ENCODE measurements at regions not wholly inside any gene's neighbourhood (a gene's known extent, or its start where the extent isn't known, plus 50 kb on each side); places are given as distances from the start of the nearest gene placed in this dataset.

DNA sequence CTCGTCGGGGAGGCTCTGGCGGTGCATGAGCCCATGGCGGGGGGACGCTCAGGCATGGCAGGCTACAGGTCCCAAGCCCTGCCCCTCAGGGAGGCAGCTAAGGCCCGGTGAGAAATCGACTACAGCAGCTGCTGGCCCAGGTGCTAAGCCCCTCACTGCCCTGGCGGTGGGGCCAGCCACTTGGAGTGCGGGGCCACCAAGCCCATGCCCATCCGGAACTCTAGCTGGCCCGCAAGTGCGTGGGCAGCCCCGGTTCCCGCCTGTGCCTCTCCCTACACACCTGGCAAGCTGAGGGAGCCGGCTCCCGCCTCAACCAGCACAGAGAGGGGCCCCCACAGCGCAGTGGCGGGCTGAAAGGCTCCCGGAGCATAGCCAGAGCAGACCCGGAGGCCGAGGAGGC, 1896.9 kb upstream of the CDH6 start:
- no peak overlapping the region for H3K27ac ChIP-seq (ENCODE audit: low read length)
- no peak for TF ChIP-seq EZH2 (IDR thresholded peaks at IDR 0.05; ENCODE audit: borderline replicate concordance, low read depth, low read length, severe bottlenecking)
- H3K27me3 ChIP-seq (ENCODE audit: insufficient read depth, low read length, poor library complexity): no peaks in the 10 kb centered on the region
- H3K9me3 ChIP-seq (ENCODE audit: insufficient read depth, low read length, severe bottlenecking): no peaks in the 10 kb centered on the region
- no peaks in the 10 kb centered on the region for H3K79me2 ChIP-seq (ENCODE audit: insufficient read depth, low read length)
- ATAC-seq (ENCODE audit: insufficient read depth, low read depth): no peak
- H3K36me3 ChIP-seq (ENCODE audit: insufficient read depth, low read length): no peaks in the 10 kb centered on the region
- no peak overlapping the region for H3K4me2 ChIP-seq (ENCODE audit: insufficient read depth, low read length)
- H3K9ac ChIP-seq (ENCODE audit: low read depth, low read length): no peak overlapping the region
- DNase-seq: no peak
- no peak overlapping the region for H3K4me3 ChIP-seq (ENCODE audit: low read depth in 1 of 2, low read length in 2 of 2)
- H2AFZ ChIP-seq (ENCODE audit: low read depth, low read length): no peak overlapping the region
- H4K20me1 ChIP-seq (ENCODE audit: insufficient read depth, low read length): no peaks in the 10 kb centered on the region
- H3K4me1 ChIP-seq (ENCODE audit: insufficient read depth, low read length): no peaks in the 10 kb centered on the region

- Histone ChIP-seq H3K27me3 (ENCODE audit: insufficient read depth, low read length, poor library complexity) (no peaks in the 10 kb centered on the region), H3K4me3 (ENCODE audit: low read depth in 1 of 2, low read length in 2 of 2) (no peak overlapping the region), H3K36me3 (ENCODE audit: insufficient read depth, low read length) (no peaks in the 10 kb centered on the region), H4K20me1 (ENCODE audit: insufficient read depth, low read length) (no peaks in the 10 kb centered on the region), H2AFZ (ENCODE audit: low read depth, low read length) (no peak overlapping the region), H3K27ac (ENCODE audit: low read length) (no peak overlapping the region), H3K4me2 (ENCODE audit: insufficient read depth, low read length) (no peak overlapping the region), H3K9me3 (ENCODE audit: insufficient read depth, low read length, severe bottlenecking) (no peaks in the 10 kb centered on the region), H3K79me2 (ENCODE audit: insufficient read depth, low read length) (no peaks in the 10 kb centered on the region), H3K9ac (ENCODE audit: low read depth, low read length) (no peak overlapping the region), H3K4me1 (ENCODE audit: insufficient read depth, low read length) (no peaks in the 10 kb centered on the region)
- ATAC-seq (ENCODE audit: insufficient read depth, low read depth) (no peak), DNase-seq (no peak)
- no peak for TF ChIP-seq EZH2 (IDR thresholded peaks at IDR 0.05; ENCODE audit: borderline replicate concordance, low read depth, low read length, severe bottlenecking)
- TF ChIP-seq, protein P1, sequence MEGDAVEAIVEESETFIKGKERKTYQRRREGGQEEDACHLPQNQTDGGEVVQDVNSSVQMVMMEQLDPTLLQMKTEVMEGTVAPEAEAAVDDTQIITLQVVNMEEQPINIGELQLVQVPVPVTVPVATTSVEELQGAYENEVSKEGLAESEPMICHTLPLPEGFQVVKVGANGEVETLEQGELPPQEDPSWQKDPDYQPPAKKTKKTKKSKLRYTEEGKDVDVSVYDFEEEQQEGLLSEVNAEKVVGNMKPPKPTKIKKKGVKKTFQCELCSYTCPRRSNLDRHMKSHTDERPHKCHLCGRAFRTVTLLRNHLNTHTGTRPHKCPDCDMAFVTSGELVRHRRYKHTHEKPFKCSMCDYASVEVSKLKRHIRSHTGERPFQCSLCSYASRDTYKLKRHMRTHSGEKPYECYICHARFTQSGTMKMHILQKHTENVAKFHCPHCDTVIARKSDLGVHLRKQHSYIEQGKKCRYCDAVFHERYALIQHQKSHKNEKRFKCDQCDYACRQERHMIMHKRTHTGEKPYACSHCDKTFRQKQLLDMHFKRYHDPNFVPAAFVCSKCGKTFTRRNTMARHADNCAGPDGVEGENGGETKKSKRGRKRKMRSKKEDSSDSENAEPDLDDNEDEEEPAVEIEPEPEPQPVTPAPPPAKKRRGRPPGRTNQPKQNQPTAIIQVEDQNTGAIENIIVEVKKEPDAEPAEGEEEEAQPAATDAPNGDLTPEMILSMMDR (IDR thresholded peaks at IDR 0.05; ENCODE audit: borderline replicate concordance, extremely low read depth, low read length, poor library complexity, severe bottlenecking): no peak
Observed at GRCh38 chr5:29277642-29278041, 1915.8 kb upstream of the CDH6 start.

DNA sequence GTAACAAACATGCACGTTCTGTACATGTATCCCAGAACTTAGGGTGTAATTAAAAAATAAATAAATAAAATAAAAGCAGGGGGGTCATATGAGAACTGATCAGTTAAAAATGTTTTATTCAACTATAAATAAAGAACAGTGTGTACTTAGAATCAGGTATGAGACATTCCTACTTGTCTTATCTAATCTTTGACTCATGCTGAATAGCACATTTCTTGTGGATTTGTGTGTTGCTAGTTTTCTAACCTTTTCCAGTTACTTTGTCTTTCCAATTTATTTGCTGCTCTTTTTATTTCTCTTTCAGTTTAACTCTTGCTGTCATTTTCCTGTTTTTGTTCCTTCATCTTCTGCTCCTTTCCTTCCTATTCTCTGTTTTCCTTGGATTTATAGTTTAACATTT, 1917.1 kb upstream of the CDH6 start:
- H2AFZ ChIP-seq (ENCODE audit: low read depth, low read length): no peak overlapping the region
- H3K27me3 ChIP-seq (ENCODE audit: insufficient read depth, low read length, poor library complexity): no peaks in the 10 kb centered on the region
- TF ChIP-seq, protein P1 (IDR thresholded peaks at IDR 0.05; ENCODE audit: borderline replicate concordance, extremely low read depth, low read length, poor library complexity, severe bottlenecking): no peak
- no peaks in the 10 kb centered on the region for H3K9me3 ChIP-seq (ENCODE audit: insufficient read depth, low read length, severe bottlenecking)
- no peak for DNase-seq
- no peaks in the 10 kb centered on the region for H3K36me3 ChIP-seq (ENCODE audit: insufficient read depth, low read length)
- no peaks in the 10 kb centered on the region for H3K79me2 ChIP-seq (ENCODE audit: insufficient read depth, low read length)
- no peaks in the 10 kb centered on the region for H4K20me1 ChIP-seq (ENCODE audit: insufficient read depth, low read length)
- H3K27ac ChIP-seq (ENCODE audit: low read length): no peak overlapping the region
- no peak for ATAC-seq (ENCODE audit: insufficient read depth, low read depth)
- H3K9ac ChIP-seq (ENCODE audit: low read depth, low read length): no peak overlapping the region
- H3K4me1 ChIP-seq (ENCODE audit: insufficient read depth, low read length): no peaks in the 10 kb centered on the region
- H3K4me2 ChIP-seq (ENCODE audit: insufficient read depth, low read length): no peak overlapping the region
- H3K4me3 ChIP-seq (ENCODE audit: low read depth in 1 of 2, low read length in 2 of 2): no peak overlapping the region

DNA sequence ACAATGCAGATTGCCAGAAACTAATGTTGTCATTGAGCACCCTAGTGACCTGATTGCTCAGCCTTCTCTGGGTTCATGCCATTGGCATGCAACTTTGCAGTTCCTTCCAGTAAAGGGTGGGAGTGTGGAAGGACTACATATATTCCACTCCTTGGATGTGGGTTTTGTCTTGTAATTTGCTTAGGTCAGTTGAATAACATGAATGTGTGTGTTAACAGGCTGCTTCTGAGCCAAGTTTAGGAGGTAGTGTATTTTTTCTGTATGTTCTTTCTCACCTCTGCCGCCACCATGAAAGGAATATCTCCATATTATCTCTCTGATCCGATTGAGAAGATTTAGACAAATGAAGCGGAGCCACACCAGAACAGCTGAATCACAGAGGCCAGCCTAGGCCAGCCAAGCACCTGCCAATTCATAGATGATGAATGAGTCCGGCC, 1929.6 kb upstream of the CDH6 start:
- no peak for ATAC-seq (ENCODE audit: insufficient read depth, low read depth)
- Histone ChIP-seq H3K27me3 (ENCODE audit: insufficient read depth, low read length, poor library complexity) (no peaks in the 10 kb centered on the region), H3K79me2 (ENCODE audit: insufficient read depth, low read length) (no peaks in the 10 kb centered on the region), H4K20me1 (ENCODE audit: insufficient read depth, low read length) (no peaks in the 10 kb centered on the region), H3K36me3 (ENCODE audit: insufficient read depth, low read length) (no peaks in the 10 kb centered on the region), H3K4me2 (ENCODE audit: insufficient read depth, low read length) (no peak overlapping the region), H3K4me1 (ENCODE audit: insufficient read depth, low read length) (no peaks in the 10 kb centered on the region), H3K9ac (ENCODE audit: low read depth, low read length) (no peak overlapping the region), H3K27ac (ENCODE audit: low read length) (no peak overlapping the region), H3K9me3 (ENCODE audit: insufficient read depth, low read length, severe bottlenecking) (no peaks in the 10 kb centered on the region), H2AFZ (ENCODE audit: low read depth, low read length) (no peak overlapping the region), H3K4me3 (ENCODE audit: low read depth in 1 of 2, low read length in 2 of 2) (no peak overlapping the region)
- TF ChIP-seq, protein P1 (IDR thresholded peaks at IDR 0.05; ENCODE audit: borderline replicate concordance, extremely low read depth, low read length, poor library complexity, severe bottlenecking): no peak
- TF ChIP-seq EZH2 (IDR thresholded peaks at IDR 0.05; ENCODE audit: borderline replicate concordance, low read depth, low read length, severe bottlenecking): no peak
- DNase-seq: no peak

Measured in DND-41 (cell line).